Loucy (cell line): ENCODE measurements at regions not wholly inside any gene's neighbourhood (a gene's known extent, or its start where the extent isn't known, plus 50 kb on each side); places are given as distances from the start of the nearest gene placed in this dataset.

Source experiments
- H2AFZ ChIP-seq: fragments of 200-600 bp; sonication (generic); 2 replicates; pipeline ENCODE4 v1.6.0; 2016; ENCODE audit warnings: antibody characterized with exemption, mild to moderate bottlenecking, low read length, moderate library complexity
- H3F3A ChIP-seq: fragments of 200-600 bp; 2 replicates; pipeline ENCODE4 v1.6.0; 2016; ENCODE audit warnings: antibody characterized with exemption, low read depth, mild to moderate bottlenecking
- H3K27me3 ChIP-seq: fragments of 200-600 bp; sonication (generic); 2 replicates; pipeline ENCODE4 v1.6.1; 2014; ENCODE audit warnings: low read length, mild to moderate bottlenecking; ENCODE audit not compliant: insufficient read depth, poor library complexity, severe bottlenecking
- H3K36me3 ChIP-seq: fragments of 200-600 bp; sonication (generic); 2 replicates; pipeline ENCODE4 v1.6.1; 2016; ENCODE audit warnings: low read length; ENCODE audit not compliant: insufficient read depth
- H3K4me1 ChIP-seq: fragments of 200-600 bp; sonication (generic); 2 replicates; pipeline ENCODE4 v1.5.1; 2014; ENCODE audit warnings: low read length, mild to moderate bottlenecking; ENCODE audit not compliant: insufficient read depth, poor library complexity, severe bottlenecking
- H3K4me2 ChIP-seq: fragments of 200-600 bp; sonication (generic); 2 replicates; pipeline ENCODE4 v1.6.0; 2014; ENCODE audit warnings: antibody characterized with exemption, low read length, low read depth, mild to moderate bottlenecking; ENCODE audit not compliant: poor library complexity, severe bottlenecking
- H3K4me3 ChIP-seq: fragments of 200-600 bp; sonication (generic); 2 replicates; pipeline ENCODE4 v1.5.1; 2014; ENCODE audit warnings: low read length, mild to moderate bottlenecking, mixed read lengths; ENCODE audit not compliant: poor library complexity, severe bottlenecking
- H3K79me2 ChIP-seq: fragments of 200-600 bp; sonication (generic); 2 replicates; pipeline ENCODE4 v1.6.1; 2014; ENCODE audit warnings: low read length; ENCODE audit not compliant: insufficient read depth
- H3K9ac ChIP-seq: fragments of 200-600 bp; sonication (generic); 2 replicates; pipeline ENCODE4 v1.6.0; 2014; ENCODE audit warnings: mild to moderate bottlenecking, low read depth, low read length, moderate library complexity; ENCODE audit not compliant: poor library complexity, severe bottlenecking
- H3K9me2 ChIP-seq: fragments of 200-600 bp; sonication (generic); replicated peaks from 2 replicates; pipeline ENCODE4 v1.6.1; 2016; ENCODE audit warnings: low read depth, low read length, mixed read lengths
- H3K9me3 ChIP-seq: fragments of 200-600 bp; sonication (generic); 2 replicates; pipeline ENCODE4 v1.6.1; 2014; ENCODE audit warnings: mild to moderate bottlenecking, antibody characterized with exemption, low read length, low read depth; ENCODE audit not compliant: insufficient read depth
- H4K20me1 ChIP-seq: fragments of 200-600 bp; sonication (generic); 2 replicates; pipeline ENCODE4 v1.6.0; 2014; ENCODE audit warnings: antibody characterized with exemption, low read length, mild to moderate bottlenecking; ENCODE audit not compliant: insufficient read depth, poor library complexity, severe bottlenecking
- CTCF ChIP-seq: fragments of 200-600 bp; sonication (generic); conservative IDR thresholded peaks from 2 replicates; pipeline ENCODE4 v1.5.1; 2014; ENCODE audit warnings: mild to moderate bottlenecking, antibody characterized with exemption, low read length
- EZH2phosphoT487 ChIP-seq: fragments of 200-600 bp; IDR thresholded peaks from 2 replicates; pipeline ENCODE4 v1.6.1; 2018; ENCODE audit warnings: antibody characterized with exemption, mild to moderate bottlenecking, moderate library complexity, borderline replicate concordance

GRCh38 chr16:11492808-11493530 lies 93.8 kb downstream of the LITAF start:
- Histone ChIP-seq H3K9me2 (no peaks in the 10 kb centered on the region), H4K20me1 (no peaks in the 10 kb centered on the region), H3K27me3 (no peaks in the 10 kb centered on the region), H3K9me3 (no peaks in the 10 kb centered on the region), H3K36me3 (no peaks in the 10 kb centered on the region), H3F3A (no peaks in the 10 kb centered on the region), H3K4me2 (no peak overlapping the region), H2AFZ (no peak overlapping the region), H3K4me1 (peaks cover 12% of the 10 kb centered on the region), H3K9ac (no peak overlapping the region), H3K79me2 (no peaks in the 10 kb centered on the region), H3K4me3 (no peak overlapping the region)
- TF ChIP-seq CTCF: no peak
- TF ChIP-seq EZH2phosphoT487: no peak

DNA sequence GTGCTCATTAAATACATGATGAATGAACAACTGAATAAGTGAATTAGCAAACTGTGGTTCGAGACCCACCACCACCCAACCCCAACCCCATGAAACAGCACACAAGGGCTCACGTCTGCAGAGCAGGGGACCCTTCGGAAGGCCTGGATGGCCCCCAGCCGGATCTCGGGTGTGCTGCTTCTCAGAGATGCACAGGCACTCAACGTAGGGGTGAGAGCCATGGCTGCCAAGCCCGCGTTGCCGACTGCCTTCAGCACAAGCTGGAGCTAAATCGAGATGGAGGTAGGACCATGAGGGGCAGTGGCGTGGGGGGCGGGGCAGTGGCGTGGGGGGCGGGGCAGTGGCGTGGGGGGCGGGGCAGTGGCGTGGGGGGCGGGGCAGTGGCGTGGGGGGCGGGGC lies 93.2 kb downstream of the LITAF start:
- TF ChIP-seq CTCF: no peak
- no peak for TF ChIP-seq EZH2phosphoT487
- no peaks in the 10 kb centered on the region for H3K9me2 ChIP-seq
- H2AFZ ChIP-seq: no peak overlapping the region
- H3K27me3 ChIP-seq: no peaks in the 10 kb centered on the region
- H3K9ac ChIP-seq: no peak overlapping the region
- no peak overlapping the region for H3K4me2 ChIP-seq
- peaks cover 12% of the 10 kb centered on the region for H3K4me1 ChIP-seq
- H3K79me2 ChIP-seq: no peaks in the 10 kb centered on the region
- H3K9me3 ChIP-seq: no peaks in the 10 kb centered on the region
- no peaks in the 10 kb centered on the region for H4K20me1 ChIP-seq
- H3F3A ChIP-seq: no peaks in the 10 kb centered on the region
- no peaks in the 10 kb centered on the region for H3K36me3 ChIP-seq
- no peak overlapping the region for H3K4me3 ChIP-seq

DNA sequence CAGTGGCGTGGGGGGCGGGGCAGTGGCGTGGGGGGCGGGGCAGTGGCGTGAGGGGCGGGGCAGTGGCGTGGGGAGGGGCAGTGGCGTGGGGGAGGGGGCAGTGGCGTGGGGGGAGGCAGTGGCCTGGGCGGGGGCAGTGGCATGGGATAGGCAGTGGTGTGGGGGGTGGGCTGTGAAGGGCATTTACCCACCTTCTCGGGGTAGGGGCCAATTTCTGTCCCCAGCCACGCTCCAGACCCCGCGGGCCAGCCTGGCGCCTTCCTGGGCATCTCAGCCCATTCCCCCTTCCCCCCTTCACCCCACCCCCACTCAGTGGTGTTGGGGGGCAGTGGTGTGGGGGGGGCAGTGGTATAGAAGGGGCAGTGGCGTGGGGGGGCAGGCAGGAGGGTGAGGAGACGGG lies 92.7 kb downstream of the LITAF start:
- Histone ChIP-seq H2AFZ (no peak overlapping the region), H3K4me2 (no peak overlapping the region), H3F3A (no peaks in the 10 kb centered on the region), H3K9me2 (no peaks in the 10 kb centered on the region), H3K36me3 (no peaks in the 10 kb centered on the region), H4K20me1 (no peaks in the 10 kb centered on the region), H3K9ac (no peak overlapping the region), H3K79me2 (no peaks in the 10 kb centered on the region), H3K4me1 (peaks cover 12% of the 10 kb centered on the region), H3K4me3 (no peak overlapping the region), H3K9me3 (no peaks in the 10 kb centered on the region), H3K27me3 (no peaks in the 10 kb centered on the region)
- TF ChIP-seq EZH2phosphoT487: no peak
- TF ChIP-seq CTCF: no peak
